ENCODE measurements at regions not wholly inside any gene's neighbourhood (a gene's known extent, or its start where the extent isn't known, plus 50 kb on each side); places are given as distances from the start of the nearest gene placed in this dataset.

DNA sequence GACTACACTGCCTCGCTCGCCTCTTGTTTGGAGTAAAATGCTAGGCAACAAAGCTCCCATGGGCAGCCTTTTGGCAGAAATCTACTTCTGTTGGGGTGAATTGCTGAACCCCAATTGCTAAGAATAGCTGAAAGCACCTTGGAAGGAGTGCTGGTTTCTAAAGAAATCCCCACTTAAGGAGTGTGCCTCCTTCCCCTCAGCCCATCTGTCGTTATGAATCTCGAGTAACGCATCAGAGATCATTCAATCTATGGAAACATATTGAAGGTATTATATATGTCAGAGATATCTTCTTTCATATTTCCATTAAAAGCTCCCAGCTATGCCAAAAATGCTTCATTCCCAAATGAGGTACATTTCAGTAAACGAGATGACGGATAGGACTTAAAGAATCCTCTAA lies 229.6 kb upstream of the BLID start:
- DNase-seq (ENCODE audit: low spot score): no peak

- peak; percentile 38 for DNase-seq (ENCODE audit: low spot score)
Measured at GRCh38 chr11:122344215-122344614, 228.2 kb upstream of the BLID start.

DNA sequence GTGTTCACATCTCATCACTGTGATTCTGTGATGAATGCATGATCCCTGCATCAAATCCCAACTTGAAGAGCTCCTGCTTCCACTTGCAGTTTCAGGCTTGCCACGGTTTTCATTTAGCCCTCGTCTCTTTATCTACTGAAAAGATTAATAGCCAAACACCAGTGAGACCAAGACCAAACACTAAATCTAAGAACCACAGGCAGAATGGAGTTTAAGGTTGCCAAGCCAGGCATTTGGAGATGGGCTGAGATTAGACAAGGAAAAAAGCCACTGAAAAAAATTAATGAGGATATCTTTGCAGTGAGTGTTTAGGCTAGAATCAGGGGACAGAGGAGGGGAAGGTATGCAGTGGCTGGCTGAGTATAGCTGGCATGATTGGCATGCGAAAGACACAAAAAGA lies 227.2 kb upstream of the BLID start:
- DNase-seq (ENCODE audit: low spot score): no peak

DNA sequence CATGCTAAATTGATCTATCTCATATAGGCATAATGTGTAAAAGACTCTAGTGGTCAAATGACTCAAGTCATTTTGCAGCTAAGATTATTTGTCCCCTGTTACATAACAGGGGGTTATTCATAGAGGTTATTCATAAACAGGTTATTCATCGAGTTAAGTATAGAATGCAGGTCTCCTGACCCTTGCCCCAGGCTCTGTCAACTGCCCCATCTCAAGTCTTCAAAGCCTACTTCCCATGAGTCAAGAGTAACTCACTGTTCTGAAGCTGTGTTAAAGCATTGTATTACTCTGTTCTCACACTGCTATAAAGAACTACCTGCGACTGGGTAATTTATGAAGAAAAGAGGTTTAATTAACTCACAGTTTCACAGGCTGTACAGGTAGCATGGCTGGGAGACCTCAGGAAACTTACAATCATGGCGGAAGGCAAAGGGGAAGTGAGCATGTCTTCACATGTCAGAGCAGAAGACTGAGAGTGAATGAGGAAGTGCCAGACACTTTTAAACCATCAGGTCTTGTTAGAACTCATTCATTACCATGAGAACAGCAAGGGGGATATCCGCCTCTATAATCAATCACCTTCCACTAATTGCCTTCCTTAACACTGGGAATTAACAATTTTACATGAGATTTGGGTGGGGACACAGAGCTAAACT lies 226.2 kb upstream of the BLID start:
- no peak for DNase-seq (ENCODE audit: low spot score)

GRCh38 chr11:122341477-122341876 lies 225.5 kb upstream of the BLID start:
- DNase-seq (ENCODE audit: low spot score): no peak

- DNase-seq (ENCODE audit: low spot score): no peak
Measured at GRCh38 chr11:122340607-122341290, 224.7 kb upstream of the BLID start.

- DNase-seq (ENCODE audit: low spot score): no peak
Measured at GRCh38 chr11:122339436-122340060, 223.5 kb upstream of the BLID start.

GRCh38 chr11:122337704-122338103 lies 221.7 kb upstream of the BLID start:
- no peak for DNase-seq (ENCODE audit: low spot score)

DNA sequence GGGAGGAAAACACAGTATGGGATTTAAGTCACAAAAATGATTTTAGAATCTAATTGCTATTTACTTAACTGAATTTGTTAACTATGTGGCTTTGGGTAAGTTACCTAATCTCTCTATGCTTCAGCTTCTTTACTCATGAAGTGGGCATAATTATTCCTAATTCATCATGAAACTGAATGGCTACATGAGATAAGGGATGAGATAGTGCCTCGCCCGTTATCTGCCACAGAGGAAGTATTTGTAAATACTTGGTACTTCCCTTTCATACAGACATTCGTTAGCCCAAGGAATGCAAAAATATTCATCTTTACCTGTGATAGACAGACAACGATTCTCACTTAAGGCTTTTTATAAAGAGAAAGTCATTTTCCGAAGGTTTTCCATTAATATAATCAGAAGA lies 221.2 kb upstream of the BLID start:
- no peak for DNase-seq (ENCODE audit: low spot score)

DNA sequence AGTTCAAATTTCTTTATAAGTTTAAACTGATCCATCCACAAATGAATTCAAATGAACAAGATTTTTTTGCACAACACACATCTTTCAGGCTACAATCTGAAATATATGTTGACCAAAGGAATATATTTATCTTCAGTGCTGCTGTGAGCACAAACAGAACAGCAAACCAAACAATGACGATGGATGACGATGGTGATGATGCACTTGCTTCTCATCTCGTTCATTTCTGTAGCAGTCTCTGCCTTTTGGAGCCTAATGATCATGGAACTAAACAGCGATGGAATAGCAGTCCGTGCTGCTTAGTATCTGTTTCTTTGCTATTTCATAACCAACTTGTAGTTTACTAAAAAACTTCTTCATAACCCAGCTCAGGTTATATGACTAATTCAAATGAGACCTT lies 220.7 kb upstream of the BLID start:
- no peak for DNase-seq (ENCODE audit: low spot score)

GRCh38 chr11:122334546-122335339 lies 218.7 kb upstream of the BLID start:
- DNase-seq (ENCODE audit: low spot score): no peak

- no peak for DNase-seq (ENCODE audit: low spot score)
Measured at GRCh38 chr11:122333467-122333866, 217.5 kb upstream of the BLID start.

- DNase-seq (ENCODE audit: low spot score): no peak
Measured at GRCh38 chr11:122331079-122331478, 215.1 kb upstream of the BLID start.

- DNase-seq (ENCODE audit: low spot score): no peak
Measured at GRCh38 chr11:122330279-122330965, 214.4 kb upstream of the BLID start.

- DNase-seq (ENCODE audit: low spot score): no peak
Measured at GRCh38 chr11:122327528-122327927, 211.5 kb upstream of the BLID start.

- DNase-seq (ENCODE audit: low spot score): no peak
Measured at GRCh38 chr11:122323754-122324421, 207.9 kb upstream of the BLID start.

GRCh38 chr11:122322329-122322728 lies 206.3 kb upstream of the BLID start:
- peak; percentile 39 for DNase-seq (ENCODE audit: low spot score)

GRCh38 chr11:122320671-122321070 lies 204.7 kb upstream of the BLID start:
- no peak for DNase-seq (ENCODE audit: low spot score)

DNA sequence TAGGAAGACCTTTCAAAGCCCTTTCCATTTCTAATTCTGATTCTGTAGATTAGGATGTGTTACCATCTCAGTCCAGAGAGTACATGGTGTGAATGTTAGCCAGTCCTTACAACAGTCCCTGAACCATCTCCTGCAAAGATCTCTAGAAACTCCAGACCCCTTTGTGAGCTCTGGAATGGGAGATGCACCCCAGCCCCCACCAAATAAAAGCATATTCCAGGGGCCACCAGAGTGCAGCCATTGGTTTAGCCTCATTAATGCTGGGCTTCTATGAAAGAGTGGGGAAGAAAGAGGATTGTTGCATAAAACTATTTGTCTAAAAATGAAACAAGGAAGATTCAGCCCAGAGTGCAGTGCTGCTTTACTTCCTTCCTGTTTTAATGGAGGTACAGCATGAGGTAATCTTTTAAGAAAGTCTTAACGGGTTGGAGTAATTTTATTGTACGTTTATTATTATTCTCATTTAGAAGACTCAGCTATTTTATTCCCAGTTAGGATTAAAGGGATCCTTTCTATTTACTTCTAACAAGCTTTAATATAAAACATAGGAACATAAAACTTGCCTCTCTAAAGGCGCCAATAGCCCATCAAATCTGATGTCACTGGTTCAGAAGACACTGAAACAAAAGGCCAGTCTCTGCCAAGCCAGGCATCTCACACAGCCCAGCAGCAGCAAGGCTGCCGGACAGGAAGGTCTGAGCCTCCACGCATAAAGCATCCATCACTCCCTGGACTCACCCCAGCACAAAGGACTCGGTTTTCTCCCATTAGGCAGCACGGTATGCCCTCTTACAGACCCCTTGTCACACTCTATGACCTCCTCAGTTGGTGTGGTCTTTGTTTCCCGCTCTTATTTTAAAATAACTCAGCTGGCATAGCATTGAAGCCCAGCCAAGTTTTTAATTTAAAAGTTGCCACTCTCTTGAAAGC lies 203.9 kb upstream of the BLID start:
- DNase-seq (ENCODE audit: low spot score): no peak

DNA sequence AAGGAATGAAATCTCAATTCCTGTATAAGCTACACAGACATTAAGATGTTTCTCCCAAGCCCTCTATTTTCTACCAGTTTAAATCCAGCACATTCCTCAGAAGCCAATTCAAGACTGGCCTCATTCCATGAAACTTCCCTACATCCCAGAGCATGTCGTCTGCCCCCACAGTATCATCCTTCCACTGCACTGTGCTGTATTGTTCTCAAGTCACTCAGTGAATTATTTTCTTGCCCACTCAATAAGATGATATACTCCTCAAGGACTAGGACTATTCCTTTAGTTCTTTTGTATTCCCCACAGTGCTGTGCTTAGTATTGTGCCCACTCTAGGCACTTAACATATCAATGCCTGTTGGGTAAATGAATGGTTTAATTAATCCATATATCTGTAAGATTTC lies 203.1 kb upstream of the BLID start:
- DNase-seq (ENCODE audit: low spot score): no peak
